Upper lobe of left lung (tissue), 6 donors: ENCODE measurements at regions not wholly inside any gene's neighbourhood (a gene's known extent, or its start where the extent isn't known, plus 50 kb on each side); places are given as distances from the start of the nearest gene placed in this dataset.

Experiments
- ATAC-seq, 2 donors: fragments of 200-7000 bp; cut with Tn5 transposase; one replicate each; pipeline ENCODE4 v1.9.1; 2022; ENCODE audit warnings: mild to moderate bottlenecking in 2 of 2, moderate library complexity in 2 of 2; ENCODE audit not compliant: low FRiP score in 2 of 2
- DNase-seq, 2 donors: peaks; one replicate each; pipeline ENCODE4 v3.0.0-alpha.2; 2019 to 2020
- H3K27ac ChIP-seq, 4 donors: fragments of 200-600 bp; sonication (generic); one replicate each; pipeline ENCODE4 v1.5.1; 2016 to 2019
- H3K27me3 ChIP-seq, 4 donors: fragments of 200-600 bp; sonication (generic); one replicate each; pipeline ENCODE4 v1.5.1; 2017 to 2019
- H3K36me3 ChIP-seq, 4 donors: fragments of 200-600 bp; sonication (generic); one replicate each; pipeline ENCODE4 v1.5.1; 2016 to 2019
- H3K4me1 ChIP-seq, 4 donors: fragments of 200-600 bp; sonication (generic); one replicate each; pipeline ENCODE4 v1.5.1; 2018 to 2019
- H3K4me3 ChIP-seq, 4 donors: fragments of 200-600 bp; sonication (generic); one replicate each; pipeline ENCODE4 v1.5.1; 2017 to 2019; ENCODE audit warnings: mild to moderate bottlenecking in 2 of 4, moderate library complexity in 1 of 4
- H3K9me3 ChIP-seq, 4 donors: fragments of 200-600 bp; sonication (generic); one replicate each; pipeline ENCODE4 v1.5.1; 2018 to 2019
- EP300 ChIP-seq, 4 donors: sonication (generic); formaldehyde crosslinking; IDR thresholded peaks; one replicate each; pipeline ENCODE4 v1.5.1; 2017; ENCODE audit warnings: antibody characterized with exemption in 4 of 4, control low read depth in 2 of 4
- POLR2A ChIP-seq, 4 donors: fragments of 450-650 bp; IDR thresholded peaks; one replicate each; pipeline ENCODE4 v1.5.1; 2016 to 2017; ENCODE audit warnings: antibody characterized with exemption in 4 of 4, mild to moderate bottlenecking in 2 of 4
- POLR2AphosphoS5 ChIP-seq, 2 donors: sonication (generic); formaldehyde crosslinking; IDR thresholded peaks; one replicate each; pipeline ENCODE4 v1.5.1; 2017; ENCODE audit warnings: antibody characterized with exemption in 2 of 2
- WGBS, 2 donors: methylation state at CpG; one replicate each; pipeline ENCODE4 v1.1.5; 2017 to 2018; 5-methylcytosine and 5-hydroxymethylcytosine counted together
- TF ChIP-seq, protein P1 (sequence below), 6 experiments: fragments of 450-650 bp in 4 of 6; fragments of 200-600 bp in 2 of 6; sonication (generic) in 2 of 6; IDR thresholded peaks; one replicate each; pipeline ENCODE4 v1.5.1; 2016 to 2019; ENCODE audit warnings: antibody characterized with exemption in 6 of 6
- donor health status: DM: no; HTN: no; CAD: no; lungs with moderate emphysema.
- donor health status: DM: no; HTN: yes; CAD: no; lungs with severe emphysema.

- DNase-seq, result no peak
- no peaks in the 10 kb centered on the region for H3K36me3 ChIP-seq
- WGBS, 2 donors, result 82 to 89% methylated on average over 4 of the region's 4 CpGs
- H3K9me3 ChIP-seq, result no peaks in the 10 kb centered on the region
- TF ChIP-seq, protein P1, sequence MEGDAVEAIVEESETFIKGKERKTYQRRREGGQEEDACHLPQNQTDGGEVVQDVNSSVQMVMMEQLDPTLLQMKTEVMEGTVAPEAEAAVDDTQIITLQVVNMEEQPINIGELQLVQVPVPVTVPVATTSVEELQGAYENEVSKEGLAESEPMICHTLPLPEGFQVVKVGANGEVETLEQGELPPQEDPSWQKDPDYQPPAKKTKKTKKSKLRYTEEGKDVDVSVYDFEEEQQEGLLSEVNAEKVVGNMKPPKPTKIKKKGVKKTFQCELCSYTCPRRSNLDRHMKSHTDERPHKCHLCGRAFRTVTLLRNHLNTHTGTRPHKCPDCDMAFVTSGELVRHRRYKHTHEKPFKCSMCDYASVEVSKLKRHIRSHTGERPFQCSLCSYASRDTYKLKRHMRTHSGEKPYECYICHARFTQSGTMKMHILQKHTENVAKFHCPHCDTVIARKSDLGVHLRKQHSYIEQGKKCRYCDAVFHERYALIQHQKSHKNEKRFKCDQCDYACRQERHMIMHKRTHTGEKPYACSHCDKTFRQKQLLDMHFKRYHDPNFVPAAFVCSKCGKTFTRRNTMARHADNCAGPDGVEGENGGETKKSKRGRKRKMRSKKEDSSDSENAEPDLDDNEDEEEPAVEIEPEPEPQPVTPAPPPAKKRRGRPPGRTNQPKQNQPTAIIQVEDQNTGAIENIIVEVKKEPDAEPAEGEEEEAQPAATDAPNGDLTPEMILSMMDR (IDR thresholded peaks at IDR 0.05), result no peak
- TF ChIP-seq POLR2AphosphoS5 (IDR thresholded peaks at IDR 0.05) (no peak), EP300 (IDR thresholded peaks at IDR 0.05) (no peak), POLR2A (IDR thresholded peaks at IDR 0.05) (no peak)
- H3K4me3 ChIP-seq, result no peak overlapping the region
- no peaks in the 10 kb centered on the region for H3K27me3 ChIP-seq
- no peak overlapping the region for H3K27ac ChIP-seq
- no peaks in the 10 kb centered on the region for H3K4me1 ChIP-seq
- ATAC-seq, result no peak
Observed at GRCh38 chr4:103375278-103375677, 177.1 kb upstream of the CENPE start.

DNA sequence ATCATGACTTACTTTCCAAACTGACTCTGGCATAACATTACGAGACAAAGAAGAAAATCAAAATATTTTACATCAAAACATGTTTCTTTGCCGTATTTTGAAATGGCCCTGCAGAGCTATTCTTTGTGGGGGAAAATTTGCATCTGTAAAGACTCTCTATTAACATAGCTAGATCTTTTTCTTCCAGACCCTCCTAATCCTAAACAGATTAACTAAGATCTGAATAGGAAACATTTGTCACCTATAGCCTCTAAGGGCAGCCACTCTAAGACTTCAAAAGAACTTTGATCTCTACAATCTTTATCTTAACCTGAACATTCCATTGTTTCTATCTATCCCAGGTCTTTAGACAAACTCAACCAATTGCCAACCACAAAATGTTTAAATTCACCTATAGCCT lies 176.6 kb upstream of the CENPE start:
- no peaks in the 10 kb centered on the region for H3K36me3 ChIP-seq
- no peak for ATAC-seq
- no peak for DNase-seq
- H3K9me3 ChIP-seq, result no peaks in the 10 kb centered on the region
- H3K27ac ChIP-seq, result no peak overlapping the region
- H3K27me3 ChIP-seq, result no peaks in the 10 kb centered on the region
- WGBS, 2 donors, result 60 to 80% methylated on average over 2 of the region's 2 CpGs
- no peak overlapping the region for H3K4me3 ChIP-seq
- TF ChIP-seq, protein P1 (IDR thresholded peaks at IDR 0.05), result no peak
- no peak for TF ChIP-seq POLR2A (IDR thresholded peaks at IDR 0.05)
- no peak for TF ChIP-seq POLR2AphosphoS5 (IDR thresholded peaks at IDR 0.05)
- TF ChIP-seq EP300 (IDR thresholded peaks at IDR 0.05), result no peak
- H3K4me1 ChIP-seq, result no peaks in the 10 kb centered on the region

GRCh38 chr4:103374306-103374705 lies 176.2 kb upstream of the CENPE start:
- H3K4me1 ChIP-seq, result no peaks in the 10 kb centered on the region
- TF ChIP-seq POLR2A (IDR thresholded peaks at IDR 0.05), result no peak
- no peak for ATAC-seq
- H3K27ac ChIP-seq, result no peak overlapping the region
- H3K36me3 ChIP-seq, result no peaks in the 10 kb centered on the region
- H3K27me3 ChIP-seq, result no peaks in the 10 kb centered on the region
- DNase-seq, result no peak
- H3K4me3 ChIP-seq, result no peak overlapping the region
- 83 to 97% methylated on average over 1 of the region's 1 CpG for WGBS, 2 donors
- H3K9me3 ChIP-seq, result no peaks in the 10 kb centered on the region

- TF ChIP-seq POLR2A (IDR thresholded peaks at IDR 0.05), result no peak
- TF ChIP-seq EP300 (IDR thresholded peaks at IDR 0.05), result no peak
- no peak for TF ChIP-seq POLR2AphosphoS5 (IDR thresholded peaks at IDR 0.05)
- TF ChIP-seq, protein P1 (IDR thresholded peaks at IDR 0.05), result no peak
- no peak for DNase-seq
- no peak overlapping the region for H3K4me3 ChIP-seq
- no peaks in the 10 kb centered on the region for H3K9me3 ChIP-seq
- H3K36me3 ChIP-seq, result no peaks in the 10 kb centered on the region
- no peaks in the 10 kb centered on the region for H3K27me3 ChIP-seq
- no peak for ATAC-seq
- no peak overlapping the region for H3K27ac ChIP-seq
- no peaks in the 10 kb centered on the region for H3K4me1 ChIP-seq
- WGBS, 2 donors, result 87 to 90% methylated on average over 6 of the region's 6 CpGs
Observed at GRCh38 chr4:103372002-103372558, 173.9 kb upstream of the CENPE start.

DNA sequence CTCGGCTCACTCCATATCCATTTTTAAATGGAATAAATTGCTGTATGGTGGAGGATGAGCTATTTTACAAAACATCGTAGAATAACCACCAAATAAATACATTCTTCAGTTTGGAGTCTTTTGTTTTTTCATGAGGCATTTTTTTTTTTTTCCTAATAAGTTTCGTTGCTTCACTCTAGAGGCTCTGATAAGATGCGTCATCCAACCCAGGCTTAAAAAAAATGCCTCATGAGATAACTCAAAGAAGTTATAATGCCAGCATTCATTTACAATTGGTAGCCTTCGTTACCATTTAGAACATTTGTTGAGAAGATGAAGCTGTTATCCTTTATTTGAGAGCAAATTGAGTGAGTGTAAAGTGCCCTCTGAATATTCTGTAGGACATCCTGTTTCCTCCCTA lies 172.2 kb upstream of the CENPE start:
- Histone ChIP-seq H3K27me3 (no peaks in the 10 kb centered on the region), H3K27ac (no peak overlapping the region), H3K4me1 (no peaks in the 10 kb centered on the region), H3K36me3 (no peaks in the 10 kb centered on the region), H3K9me3 (no peaks in the 10 kb centered on the region), H3K4me3 (no peak overlapping the region)
- ATAC-seq (no peak), DNase-seq (no peak)
- WGBS, 2 donors, result 82 to 85% methylated on average over 5 of the region's 5 CpGs
- TF ChIP-seq POLR2A (IDR thresholded peaks at IDR 0.05) (no peak), POLR2AphosphoS5 (IDR thresholded peaks at IDR 0.05) (no peak), EP300 (IDR thresholded peaks at IDR 0.05) (no peak)
- TF ChIP-seq, protein P1 (IDR thresholded peaks at IDR 0.05), result no peak
